H4 (cell line): ENCODE measurements at regions not wholly inside any gene's neighbourhood (a gene's known extent, or its start where the extent isn't known, plus 50 kb on each side); places are given as distances from the start of the nearest gene placed in this dataset.
"Not testable (repeated sequence)": the region's sequence is repeated elsewhere in the genome, so short reads cannot be mapped to it uniquely, and the experiment has no call there.

Source experiments
- DNase-seq: peaks from one replicate; pipeline ENCODE4 v3.0.0-alpha.2; 2015; ENCODE audit warnings: low spot score

- DNase-seq = no peak
These were observed 98.5 kb upstream of the PNPLA4 start for GRCh38 chrX:8025705-8026104.

DNA sequence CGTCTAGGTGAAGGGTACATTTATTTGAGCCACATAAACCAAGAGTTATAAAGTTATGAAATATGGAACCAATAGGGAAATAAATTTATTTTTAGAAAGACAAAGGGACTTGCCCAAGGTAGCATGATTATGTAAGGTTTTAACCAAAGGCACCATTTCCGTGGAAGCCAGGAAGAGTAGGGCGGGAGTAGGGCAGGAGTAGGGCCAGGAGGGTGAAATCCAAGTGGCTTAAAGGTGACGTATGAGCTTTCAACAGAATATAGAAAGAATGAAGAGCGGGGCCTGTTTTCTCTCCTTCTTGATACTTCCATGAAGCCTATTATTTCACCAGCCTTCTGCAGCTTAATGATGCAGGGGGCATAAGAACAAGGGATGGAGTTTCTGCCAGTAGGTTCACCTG lies 91.7 kb upstream of the PNPLA4 start:
- DNase-seq = no peak

- no peak for DNase-seq
These were observed 82.9 kb upstream of the PNPLA4 start for GRCh38 chrX:8010105-8010504.

- DNase-seq = no peak
These were observed 78.6 kb upstream of the PNPLA4 start for GRCh38 chrX:8005678-8006347.

GRCh38 chrX:8003147-8003883 lies 76.1 kb upstream of the PNPLA4 start:
- no peak for DNase-seq

DNA sequence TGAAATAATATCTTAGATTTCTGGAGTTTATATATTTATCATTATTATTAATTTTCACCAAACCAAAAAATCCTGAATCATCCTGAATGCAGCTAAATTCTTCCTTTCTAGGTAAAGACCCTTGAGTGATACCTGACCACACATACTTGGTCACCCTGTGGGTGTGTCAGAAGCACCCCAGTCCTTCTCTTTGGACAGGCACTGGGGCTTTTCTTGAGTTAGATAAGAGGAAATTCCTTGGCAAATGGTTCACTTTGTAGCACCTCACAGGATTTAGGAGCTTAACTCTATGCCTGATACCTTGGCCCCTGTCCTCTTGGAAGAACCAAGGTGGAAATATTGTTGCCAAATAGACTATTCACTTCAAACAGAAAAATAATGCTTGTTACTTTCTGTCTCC lies 69.6 kb upstream of the PNPLA4 start:
- DNase-seq = no peak

- DNase-seq = peak; percentile 10
These were observed 69.2 kb upstream of the PNPLA4 start for GRCh38 chrX:7996414-7996813.

GRCh38 chrX:7993873-7994272 lies 66.7 kb upstream of the PNPLA4 start:
- no peak for DNase-seq

DNA sequence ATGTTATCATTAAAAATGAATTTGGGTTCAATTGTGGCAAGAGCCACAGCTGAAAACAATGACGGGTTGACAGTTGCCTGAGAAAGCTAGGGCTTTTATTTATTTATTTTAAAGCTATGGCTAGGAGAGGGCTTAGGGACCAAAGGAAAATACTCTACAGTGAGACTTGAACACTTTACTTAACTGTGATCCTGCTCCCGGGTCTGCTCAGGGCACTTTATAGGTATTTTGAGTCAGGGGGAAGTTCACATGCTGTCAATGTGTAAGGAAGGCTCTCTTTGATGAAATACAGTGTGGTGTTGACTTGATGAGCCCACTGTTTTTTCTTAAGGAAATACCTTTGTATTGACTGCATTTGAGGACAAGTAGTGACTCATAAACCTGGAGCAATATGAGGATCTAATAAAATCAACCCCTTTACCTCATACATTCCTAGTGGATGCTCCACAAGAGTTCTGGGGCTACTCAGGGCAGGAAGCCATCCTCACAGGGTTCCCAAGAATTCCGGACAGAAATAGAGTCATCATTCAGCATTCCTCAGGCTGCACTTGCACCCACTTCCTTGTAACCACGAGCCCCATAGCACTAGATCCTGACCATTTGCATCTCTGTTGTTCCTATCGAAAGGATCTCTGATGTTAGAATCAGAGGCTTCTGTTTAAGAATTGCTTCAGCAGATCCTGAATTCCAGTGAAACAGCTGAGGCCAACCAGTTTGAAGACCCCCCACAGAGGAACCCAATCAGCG lies 61.0 kb upstream of the PNPLA4 start:
- DNase-seq = not testable (repeated sequence)

DNA sequence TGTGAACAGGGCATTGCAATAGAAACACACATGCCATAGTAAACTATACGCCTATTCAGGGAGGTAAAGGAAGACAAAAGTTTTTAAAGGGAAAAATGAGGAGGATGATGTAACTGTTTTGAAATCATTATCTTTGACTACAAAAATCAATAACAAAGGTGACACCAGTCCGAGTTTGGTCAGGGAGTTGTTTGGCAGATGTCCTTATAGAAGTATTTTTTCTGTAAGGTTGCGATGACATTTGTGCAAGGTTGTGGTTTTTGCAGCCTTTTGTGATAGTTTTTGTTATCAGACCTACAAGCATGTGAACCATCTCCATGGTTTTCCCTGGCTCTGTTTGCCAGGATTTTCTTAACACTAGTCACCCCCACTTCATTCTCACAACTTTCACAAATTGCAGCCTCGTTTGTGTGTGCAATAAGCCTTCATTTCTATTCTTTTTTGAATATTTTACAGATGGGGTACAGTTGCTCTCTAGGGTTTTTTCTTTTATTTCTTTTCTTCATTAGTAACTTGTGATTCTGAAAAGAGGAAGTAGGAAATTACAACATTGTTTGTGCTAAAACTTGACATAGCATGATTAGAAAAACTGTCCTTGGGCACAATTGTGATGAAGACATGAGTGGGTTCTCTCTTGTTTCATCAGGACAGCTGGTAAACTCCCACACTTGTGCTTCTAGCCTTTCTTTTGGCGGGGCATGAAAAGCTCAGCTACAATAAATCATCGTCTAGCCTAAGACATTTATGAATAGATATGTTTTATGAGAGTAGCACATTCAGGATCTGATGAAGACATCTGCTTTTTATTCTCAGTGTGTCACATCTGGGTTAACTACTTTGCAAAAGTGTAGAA lies 60.2 kb upstream of the PNPLA4 start:
- DNase-seq = no peak

GRCh38 chrX:7986738-7987137 lies 59.5 kb upstream of the PNPLA4 start:
- not testable (repeated sequence) for DNase-seq

- no peak for DNase-seq
These were observed 58.4 kb upstream of the PNPLA4 start for GRCh38 chrX:7985568-7985967.

GRCh38 chrX:7983581-7983980 lies 56.4 kb upstream of the PNPLA4 start:
- DNase-seq = no peak
